H1 (cell line): ENCODE measurements at regions not wholly inside any gene's neighbourhood (a gene's known extent, or its start where the extent isn't known, plus 50 kb on each side); places are given as distances from the start of the nearest gene placed in this dataset.

ENCODE experiments used
- CTCF ChIA-PET: fragments of 300-600 bp; sonication (Branson Sonifier 250); formaldehyde crosslinking; loops from one replicate; lab custom pipeline; 2021; ENCODE audit not compliant: partially characterized antibody; lab: Charles Lee
- POLR2A ChIA-PET: fragments of 300-600 bp; sonication (Branson Sonifier 250); formaldehyde crosslinking; loops from one replicate; lab custom pipeline; 2021; ENCODE audit warnings: inconsistent platforms; ENCODE audit not compliant: partially characterized antibody; lab: Charles Lee
- DNase-seq, 2 experiments: peaks; one replicate each; pipeline versions ENCODE4 v3.0.0 to v3.0.0-alpha.2; 2010 to 2022; ENCODE audit warnings: low spot score in 2 of 2, low read depth in 1 of 2, mixed read lengths in 1 of 2
- FAIRE-seq: peaks from 2 replicates; lab custom pipeline; 2011; peaks lifted over from hg19 to GRCh38; lab: Jason Lieb, UNC
- H2AFZ ChIP-seq: 2 replicates; pipeline ENCODE4 v1.8.1; 2012; ENCODE audit warnings: low read length, inconsistent platforms
- H2AK5ac ChIP-seq: 2 replicates; pipeline ENCODE4 v1.6.1; 2013; ENCODE audit warnings: low read depth, low read length
- H2BK120ac ChIP-seq: replicated peaks from 2 replicates; pipeline ENCODE3; 2013; ENCODE audit warnings: low read depth, low read length, inconsistent platforms
- H2BK12ac ChIP-seq: 2 replicates; pipeline ENCODE4 v1.6.1; 2013; ENCODE audit warnings: low read depth, low read length
- H2BK15ac ChIP-seq: 2 replicates; pipeline ENCODE4 v1.6.1; 2013; ENCODE audit warnings: low read length
- H2BK20ac ChIP-seq: 2 replicates; pipeline ENCODE4 v1.6.1; 2013; ENCODE audit warnings: low read length
- H2BK5ac ChIP-seq: 2 replicates; pipeline ENCODE4 v1.6.1; 2013; ENCODE audit warnings: low read depth, low read length
- H3K14ac ChIP-seq: 2 replicates; pipeline ENCODE4 v1.6.1; 2013; ENCODE audit warnings: inconsistent platforms; ENCODE audit not compliant: insufficient read length
- H3K18ac ChIP-seq: 2 replicates; pipeline ENCODE4 v1.6.1; 2013; ENCODE audit warnings: low read length; ENCODE audit errors: extremely low read depth
- H3K23ac ChIP-seq: 2 replicates; pipeline ENCODE4 v1.6.1; 2013; ENCODE audit warnings: inconsistent platforms; ENCODE audit not compliant: insufficient read length
- H3K23me2 ChIP-seq: 2 replicates; pipeline ENCODE4 v1.6.1; 2013; ENCODE audit warnings: low read depth, low read length
- H3K27ac ChIP-seq: 2 replicates; pipeline ENCODE4 v1.6.1; 2011; ENCODE audit warnings: low read depth, low read length, inconsistent platforms
- H3K27me3 ChIP-seq, 4 experiments: replicated peaks in 1 of 4; 1 replicate in 1 of 4; 2 replicates in 3 of 4; pipeline versions ENCODE4 v1.6.1 to v1.8.1; 2011 to 2013; ENCODE audit warnings: low read length in 3 of 4, mild to moderate bottlenecking in 3 of 4, inconsistent platforms in 2 of 4, mixed read lengths in 2 of 4, moderate library complexity in 1 of 4; ENCODE audit not compliant: control insufficient read depth in 3 of 4, insufficient read depth in 3 of 4; ENCODE audit errors: extremely low read depth in 1 of 4
- H3K36me3 ChIP-seq, 4 experiments: 2 replicates each; pipeline versions ENCODE4 v1.6.1 to v1.8.1; 2011 to 2013; ENCODE audit warnings: mild to moderate bottlenecking in 4 of 4, low read length in 3 of 4, moderate library complexity in 2 of 4, control low read depth in 1 of 4, inconsistent platforms in 1 of 4; ENCODE audit not compliant: insufficient read depth in 4 of 4, control insufficient read depth in 2 of 4
- H3K4ac ChIP-seq: replicated peaks from 2 replicates; pipeline ENCODE3; 2013; ENCODE audit warnings: low read length, low read depth, mixed read lengths, inconsistent platforms; ENCODE audit not compliant: insufficient read length
- H3K4me1 ChIP-seq, 4 experiments: replicated peaks in 1 of 4; 1 replicate in 1 of 4; 2 replicates in 3 of 4; pipeline versions ENCODE4 v1.6.1 to v1.8.1; 2011 to 2013; ENCODE audit warnings: low read length in 3 of 4, inconsistent platforms in 2 of 4, mixed read lengths in 1 of 4; ENCODE audit not compliant: insufficient read depth in 4 of 4, control insufficient read depth in 3 of 4
- H3K4me2 ChIP-seq, 2 experiments: 2 replicates each; pipeline versions ENCODE4 v1.6.1 to v1.8.1; 2011 to 2013; ENCODE audit warnings: low read depth in 2 of 2, low read length in 2 of 2, control low read depth in 1 of 2, inconsistent platforms in 1 of 2, mild to moderate bottlenecking in 1 of 2; ENCODE audit not compliant: insufficient read depth in 1 of 2
- H3K4me3 ChIP-seq, 4 experiments: fragments of 200-600, 300-600 bp in 1 of 4; sonication (generic), shearing (Covaris generic), sonication (Bioruptor Twin) in 1 of 4; 2 replicates each; pipeline versions ENCODE4 v1.5.1 to v1.8.1; 2011 to 2016; ENCODE audit warnings: low read length in 4 of 4, low read depth in 3 of 4, control low read depth in 2 of 4, inconsistent platforms in 2 of 4, mild to moderate bottlenecking in 2 of 4, mixed read lengths in 1 of 4, moderate library complexity in 1 of 4; ENCODE audit not compliant: insufficient read depth in 2 of 4; ENCODE audit errors: extremely low read depth in 1 of 4
- H3K56ac ChIP-seq: replicated peaks from 2 replicates; pipeline ENCODE3; 2013; ENCODE audit warnings: low read depth, mild to moderate bottlenecking, mixed read lengths, low read length, inconsistent platforms; ENCODE audit not compliant: insufficient read length
- H3K79me1 ChIP-seq: 2 replicates; pipeline ENCODE4 v1.6.1; 2013; ENCODE audit warnings: low read depth, low read length, control low read depth
- H3K79me2 ChIP-seq, 2 experiments: 2 replicates each; pipeline versions ENCODE4 v1.6.1 to v1.8.1; 2012 to 2013; ENCODE audit warnings: low read length in 2 of 2, mild to moderate bottlenecking in 2 of 2, inconsistent platforms in 1 of 2; ENCODE audit not compliant: insufficient read depth in 2 of 2, control insufficient read depth in 1 of 2
- H3K9ac ChIP-seq, 4 experiments: replicated peaks in 1 of 4; 1 replicate in 1 of 4; 2 replicates in 3 of 4; pipeline versions ENCODE4 v1.6.1 to v1.8.1; 2011 to 2013; ENCODE audit warnings: low read depth in 3 of 4, low read length in 3 of 4, control low read depth in 2 of 4, mild to moderate bottlenecking in 2 of 4, moderate library complexity in 2 of 4, inconsistent platforms in 1 of 4; ENCODE audit errors: extremely low read depth in 1 of 4
- H3K9me3 ChIP-seq, 2 experiments: 2 replicates each; pipeline versions ENCODE4 v1.6.1 to v1.8.1; 2012 to 2013; ENCODE audit warnings: mild to moderate bottlenecking in 2 of 2, moderate library complexity in 2 of 2, control low read depth in 1 of 2, inconsistent platforms in 1 of 2, low read depth in 1 of 2, low read length in 1 of 2, mixed read lengths in 1 of 2; ENCODE audit not compliant: insufficient read depth in 2 of 2
- H4K20me1 ChIP-seq, 2 experiments: replicated peaks in 1 of 2; 2 replicates each; pipeline versions ENCODE3 to v1.8.1; 2011 to 2013; ENCODE audit warnings: inconsistent platforms in 2 of 2, low read length in 2 of 2, mild to moderate bottlenecking in 1 of 2; ENCODE audit not compliant: insufficient read depth in 2 of 2, control insufficient read depth in 1 of 2
- H4K5ac ChIP-seq: 2 replicates; pipeline ENCODE4 v1.6.1; 2013; ENCODE audit warnings: low read length, low read depth, mixed read lengths, inconsistent platforms; ENCODE audit not compliant: insufficient read length
- H4K8ac ChIP-seq: 2 replicates; pipeline ENCODE4 v1.8.0; 2013; ENCODE audit warnings: mild to moderate bottlenecking, moderate library complexity, low read length, inconsistent platforms; ENCODE audit not compliant: insufficient read depth; ENCODE audit errors: extremely low read depth
- H4K91ac ChIP-seq: replicated peaks from 2 replicates; pipeline ENCODE3; 2013; ENCODE audit warnings: low read length, mixed read lengths, inconsistent platforms; ENCODE audit not compliant: insufficient read length
- BACH1 ChIP-seq: IDR thresholded peaks from 2 replicates; pipeline ENCODE4 v1.6.1; 2012; ENCODE audit warnings: low read length, improper control_type of control experiment
- CBX5 ChIP-seq: fragments of 300-800, 300-1000 bp; sonication (generic); IDR thresholded peaks from 2 replicates; pipeline ENCODE4 v1.7.1; 2016; ENCODE audit warnings: antibody characterized with exemption, low read length, low read depth
- RAD21 ChIP-seq, 2 experiments: IDR thresholded peaks in 1 of 2; conservative IDR thresholded peaks in 1 of 2; 2 replicates each; pipeline ENCODE4 v1.6.1; 2011; ENCODE audit warnings: low read depth in 2 of 2, low read length in 2 of 2, improper control_type of control experiment in 1 of 2, inconsistent platforms in 1 of 2, mild to moderate bottlenecking in 1 of 2, moderate library complexity in 1 of 2
- SAP30 ChIP-seq: fragments of 300-600 bp; sonication (generic); IDR thresholded peaks from 2 replicates; pipeline ENCODE4 v1.7.1; 2012; ENCODE audit warnings: low read length, moderate library complexity, mild to moderate bottlenecking, inconsistent platforms; ENCODE audit not compliant: insufficient read depth, insufficient replicate concordance
- SIN3A ChIP-seq, 2 experiments: IDR thresholded peaks in 1 of 2; conservative IDR thresholded peaks in 1 of 2; 2 replicates each; pipeline ENCODE4 v1.6.1; 2011 to 2012; ENCODE audit warnings: low read length in 2 of 2, improper control_type of control experiment in 1 of 2, low read depth in 1 of 2, mild to moderate bottlenecking in 1 of 2
- SUZ12 ChIP-seq: fragments of 200-600 bp; sonication (generic); IDR thresholded peaks from 2 replicates; pipeline ENCODE4 v1.6.1; 2012; ENCODE audit warnings: mild to moderate bottlenecking, inconsistent platforms, low read length, moderate library complexity, mixed read lengths
- WGBS, 2 experiments: shearing (Covaris generic) in 1 of 2; methylation state at CpG; one replicate each; pipeline versions ENCODE4 v1.1.6 to v1.1.7; 2013 to 2015; ENCODE audit warnings: low lambda C conversion rate in 2 of 2, mixed read lengths in 2 of 2, inconsistent platforms in 1 of 2, low coverage in 1 of 2, missing lambda C conversion rate in 1 of 2; ENCODE audit not compliant: insufficient replicate concordance in 2 of 2, insufficient coverage in 1 of 2, insufficient read length in 1 of 2; ENCODE audit errors: extremely low coverage in 1 of 2, missing lambda C conversion rate in 1 of 2; 5-methylcytosine and 5-hydroxymethylcytosine counted together
- TF ChIP-seq, protein P1 (sequence below): IDR thresholded peaks from 2 replicates; pipeline ENCODE4 v1.6.1; 2012; ENCODE audit warnings: low read length, inconsistent platforms

GRCh38 chr9:104386425-104387069, 117.5 kb upstream of the OR13F1 start:
- no peaks in the 10 kb centered on the region for H3K23me2 ChIP-seq
- no peak overlapping the region for H2AK5ac ChIP-seq
- no peak overlapping the region for H4K8ac ChIP-seq
- no peak overlapping the region for H4K5ac ChIP-seq
- no peak overlapping the region for H2BK120ac ChIP-seq
- POLR2A ChIA-PET = no interaction called here
- DNase-seq (no peak), FAIRE-seq (peak; percentile 76)
- H3K56ac ChIP-seq = no peak overlapping the region
- no peaks in the 10 kb centered on the region for H3K79me2 ChIP-seq
- H4K91ac ChIP-seq = no peak overlapping the region
- 17% methylated on average over 1 of the region's 1 CpG; no CpG with 5 or more reads in 1 of the 2 experiments for WGBS, 2 experiments
- no peaks in the 10 kb centered on the region for H4K20me1 ChIP-seq
- H3K27ac ChIP-seq = no peak overlapping the region
- no peak overlapping the region for H2BK5ac ChIP-seq
- no peaks in the 10 kb centered on the region for H3K27me3 ChIP-seq
- CTCF ChIA-PET = interaction anchor here (0.6 to 7.6 kb wide), 28 partner anchors 9 to 356 kb away, joined by 3 to 133 read pairs (median 4); no protein-coding TSS in a partner anchor
- no peaks in the 10 kb centered on the region for H3K36me3 ChIP-seq
- no peak overlapping the region for H3K23ac ChIP-seq
- H3K9ac ChIP-seq = no peak overlapping the region
- no peaks in the 10 kb centered on the region for H3K79me1 ChIP-seq
- H3K14ac ChIP-seq = no peak overlapping the region
- no peak overlapping the region for H2BK20ac ChIP-seq
- no peaks in the 10 kb centered on the region for H3K9me3 ChIP-seq
- no peak overlapping the region for H3K4me2 ChIP-seq
- H3K4me1 ChIP-seq = no peaks in the 10 kb centered on the region
- H2AFZ ChIP-seq = 0 out of 2 replicates have a peak overlapping the region, but pooled peaks have one; percentile 54
- no peak overlapping the region for H3K4ac ChIP-seq
- H2BK12ac ChIP-seq = no peak overlapping the region
- no peak overlapping the region for H3K4me3 ChIP-seq
- no peak overlapping the region for H2BK15ac ChIP-seq
- H3K18ac ChIP-seq = no peak overlapping the region
- TF ChIP-seq SUZ12 (no peak), SAP30 (no peak), SIN3A (conservative IDR thresholded peaks at IDR 0.05 in 1 of 2, IDR thresholded peaks at IDR 0.05 in 1 of 2; ENCODE audit: low read depth in 1 of 2, low read length in 2 of 2) (no peak), RAD21 (IDR thresholded peaks at IDR 0.05 in 1 of 2, conservative IDR thresholded peaks at IDR 0.05 in 1 of 2; ENCODE audit: low read depth in 2 of 2, low read length in 2 of 2) (peak; percentile 92 to 94), BACH1 (no peak), CBX5 (no peak)
- TF ChIP-seq, protein P1, sequence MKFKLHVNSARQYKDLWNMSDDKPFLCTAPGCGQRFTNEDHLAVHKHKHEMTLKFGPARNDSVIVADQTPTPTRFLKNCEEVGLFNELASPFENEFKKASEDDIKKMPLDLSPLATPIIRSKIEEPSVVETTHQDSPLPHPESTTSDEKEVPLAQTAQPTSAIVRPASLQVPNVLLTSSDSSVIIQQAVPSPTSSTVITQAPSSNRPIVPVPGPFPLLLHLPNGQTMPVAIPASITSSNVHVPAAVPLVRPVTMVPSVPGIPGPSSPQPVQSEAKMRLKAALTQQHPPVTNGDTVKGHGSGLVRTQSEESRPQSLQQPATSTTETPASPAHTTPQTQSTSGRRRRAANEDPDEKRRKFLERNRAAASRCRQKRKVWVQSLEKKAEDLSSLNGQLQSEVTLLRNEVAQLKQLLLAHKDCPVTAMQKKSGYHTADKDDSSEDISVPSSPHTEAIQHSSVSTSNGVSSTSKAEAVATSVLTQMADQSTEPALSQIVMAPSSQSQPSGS = no peak
